GM20000 (cell line): ENCODE measurements at regions not wholly inside any gene's neighbourhood (a gene's known extent, or its start where the extent isn't known, plus 50 kb on each side); places are given as distances from the start of the nearest gene placed in this dataset.

Source experiments
- DNase-seq: peaks from one replicate; pipeline ENCODE4 v3.0.0; 2012; ENCODE audit warnings: low spot score
- TF ChIP-seq, protein P1 (sequence below): IDR thresholded peaks from 2 replicates; pipeline ENCODE4 v1.5.1; 2012; ENCODE audit warnings: mild to moderate bottlenecking, control low read depth; ENCODE audit errors: extremely low read depth, missing control alignments

DNA sequence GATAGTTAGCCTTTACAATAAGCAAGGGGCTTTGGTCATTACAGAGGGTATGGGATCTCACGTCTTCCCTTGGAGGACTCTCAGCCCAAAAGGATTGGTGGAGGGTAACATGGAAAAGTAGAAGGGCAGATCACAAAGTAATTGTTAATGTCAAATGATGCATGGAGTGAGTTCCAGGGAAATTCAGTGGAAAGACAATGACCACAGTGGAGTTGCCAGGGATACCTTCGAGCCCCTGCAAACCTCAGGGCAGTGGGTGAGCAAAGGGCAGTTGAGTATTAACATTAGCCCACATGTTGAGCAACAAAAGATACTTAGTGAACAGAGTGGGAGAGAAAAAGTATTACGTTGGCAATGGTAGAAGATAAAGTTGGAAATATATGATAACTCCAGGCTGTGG lies 593.4 kb upstream of the NR2F2 start:
- TF ChIP-seq, protein P1, sequence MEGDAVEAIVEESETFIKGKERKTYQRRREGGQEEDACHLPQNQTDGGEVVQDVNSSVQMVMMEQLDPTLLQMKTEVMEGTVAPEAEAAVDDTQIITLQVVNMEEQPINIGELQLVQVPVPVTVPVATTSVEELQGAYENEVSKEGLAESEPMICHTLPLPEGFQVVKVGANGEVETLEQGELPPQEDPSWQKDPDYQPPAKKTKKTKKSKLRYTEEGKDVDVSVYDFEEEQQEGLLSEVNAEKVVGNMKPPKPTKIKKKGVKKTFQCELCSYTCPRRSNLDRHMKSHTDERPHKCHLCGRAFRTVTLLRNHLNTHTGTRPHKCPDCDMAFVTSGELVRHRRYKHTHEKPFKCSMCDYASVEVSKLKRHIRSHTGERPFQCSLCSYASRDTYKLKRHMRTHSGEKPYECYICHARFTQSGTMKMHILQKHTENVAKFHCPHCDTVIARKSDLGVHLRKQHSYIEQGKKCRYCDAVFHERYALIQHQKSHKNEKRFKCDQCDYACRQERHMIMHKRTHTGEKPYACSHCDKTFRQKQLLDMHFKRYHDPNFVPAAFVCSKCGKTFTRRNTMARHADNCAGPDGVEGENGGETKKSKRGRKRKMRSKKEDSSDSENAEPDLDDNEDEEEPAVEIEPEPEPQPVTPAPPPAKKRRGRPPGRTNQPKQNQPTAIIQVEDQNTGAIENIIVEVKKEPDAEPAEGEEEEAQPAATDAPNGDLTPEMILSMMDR = no peak
- no peak for DNase-seq

DNA sequence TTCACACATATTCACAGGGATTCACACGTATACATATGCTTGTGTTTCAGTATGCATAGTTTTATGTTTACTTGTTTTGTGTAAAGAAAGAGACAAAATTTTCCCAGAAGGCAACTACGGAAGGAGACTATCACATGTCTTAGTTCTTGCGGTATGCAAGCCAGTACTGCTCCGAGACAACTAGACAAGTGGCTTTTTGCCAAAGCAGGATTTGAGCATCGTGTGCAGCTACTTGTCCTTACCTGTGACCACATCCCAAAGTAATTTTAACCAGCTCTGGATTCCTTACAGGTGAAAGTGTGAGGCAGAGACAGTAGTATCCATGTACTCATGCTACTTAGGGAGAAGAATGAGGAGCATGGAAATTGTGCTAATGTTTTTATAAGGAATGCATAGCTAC lies 591.4 kb upstream of the NR2F2 start:
- TF ChIP-seq, protein P1 = no peak
- DNase-seq = no peak

DNA sequence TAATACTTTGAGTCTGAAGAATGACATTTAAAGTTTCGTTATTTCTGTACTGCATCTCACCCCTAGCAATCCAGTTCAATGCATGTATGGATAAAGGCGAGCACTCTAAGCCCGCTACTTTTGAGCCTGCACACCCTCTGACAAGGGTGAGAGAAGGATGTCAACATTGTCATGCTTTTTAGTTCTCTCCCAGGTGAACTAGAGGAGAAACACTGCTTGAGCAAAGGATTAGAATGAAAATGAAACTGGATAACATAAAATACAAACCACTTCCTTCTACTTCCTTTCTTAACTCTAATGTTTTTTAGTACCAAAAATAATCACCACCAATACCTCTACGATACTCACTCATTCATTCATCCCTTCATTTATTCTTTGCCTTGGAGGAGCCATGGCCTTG lies 588.7 kb upstream of the NR2F2 start:
- TF ChIP-seq, protein P1 = no peak
- no peak for DNase-seq

DNA sequence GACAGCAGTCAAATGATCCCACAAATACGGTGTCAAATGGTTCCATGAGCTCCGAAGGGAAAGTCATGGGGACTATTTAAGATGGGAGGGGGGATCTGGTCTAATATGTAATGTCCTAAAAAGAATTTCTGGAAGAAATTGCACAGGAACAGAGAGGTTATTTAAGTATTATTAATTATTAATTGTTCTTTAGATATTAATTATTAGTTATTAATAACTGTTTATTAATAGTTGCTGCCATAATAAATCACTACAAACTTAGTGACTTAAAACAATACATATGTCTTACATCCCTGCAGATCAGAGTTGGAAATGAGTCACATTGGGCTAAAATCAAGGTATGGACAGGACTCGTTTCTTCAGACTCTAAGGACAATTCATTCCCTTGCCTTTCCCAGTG lies 588.2 kb upstream of the NR2F2 start:
- TF ChIP-seq, protein P1 = no peak

DNA sequence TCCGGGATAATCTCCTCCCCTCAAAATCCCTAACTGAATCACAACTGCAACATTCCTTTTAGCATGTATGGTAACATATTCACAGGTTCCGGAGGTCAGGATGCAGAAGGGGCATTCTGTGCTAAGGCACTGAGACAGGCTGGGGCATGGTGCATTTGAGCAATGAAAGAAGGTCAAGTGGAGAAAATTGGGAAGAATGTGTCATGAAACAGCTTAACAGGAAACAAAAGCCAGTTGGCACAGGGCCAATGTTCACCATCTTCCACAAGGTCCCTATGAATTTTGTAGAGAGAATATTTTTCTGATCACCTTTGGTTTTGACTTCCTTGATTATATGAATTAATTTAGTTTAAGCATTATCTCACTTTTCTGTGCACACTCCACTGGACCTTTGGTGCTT lies 587.7 kb upstream of the NR2F2 start:
- no peak for DNase-seq
- TF ChIP-seq, protein P1 = no peak

More for the DNA sequence above, 588.2 kb upstream of the NR2F2 start:
- no peak for DNase-seq

DNA sequence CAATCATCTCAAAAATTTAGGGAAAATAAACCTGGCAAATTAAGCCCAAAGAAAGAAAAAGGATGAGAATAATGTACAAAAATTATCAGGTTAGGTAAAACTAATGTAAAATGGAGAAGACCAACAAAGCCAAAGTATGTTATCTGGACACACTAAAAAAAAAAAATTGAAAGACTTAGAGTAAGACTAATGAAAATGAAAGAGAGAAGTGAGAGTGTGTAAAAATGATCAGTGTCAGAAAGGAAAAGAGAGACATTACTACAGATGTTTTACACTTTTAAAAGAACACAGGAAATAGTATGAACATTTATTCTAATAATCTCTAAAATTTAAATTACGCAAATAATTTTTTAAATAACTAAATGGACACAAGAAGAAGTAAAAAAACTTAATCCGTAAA lies 573.3 kb upstream of the NR2F2 start:
- no peak for DNase-seq
- TF ChIP-seq, protein P1 = no peak

DNA sequence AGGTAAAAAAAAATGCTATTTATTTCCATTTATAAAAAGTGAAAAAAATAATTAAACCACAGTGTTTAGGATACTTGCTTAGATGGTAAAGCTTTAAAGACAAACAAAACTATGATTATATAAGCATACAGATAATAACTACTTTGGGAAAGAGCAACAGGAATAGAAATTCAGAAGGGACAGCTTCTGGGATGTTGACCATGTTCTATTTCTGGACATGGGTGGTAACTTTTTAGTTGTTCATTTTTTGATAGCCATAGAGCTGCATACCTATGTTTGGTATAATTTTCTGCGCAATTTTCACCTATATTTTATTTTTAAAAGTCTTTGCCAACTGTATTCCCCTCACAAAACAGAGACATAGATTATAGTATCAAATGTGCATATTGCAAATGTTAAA lies 572.0 kb upstream of the NR2F2 start:
- TF ChIP-seq, protein P1 = no peak

More for the DNA sequence above, 572.0 kb upstream of the NR2F2 start:
- DNase-seq = no peak
